Activated CD4-positive, alpha-beta T cell treated with anti-CD3 and anti-CD28 coated beads, Interleukin-2, Interleukin-4, amounts not matched to agents 100 ng/mL and 50 ng/mL, durations not matched to agents 16 hours and 8 hours (primary cell): ENCODE measurements at regions not wholly inside any gene's neighbourhood (a gene's known extent, or its start where the extent isn't known, plus 50 kb on each side); places are given as distances from the start of the nearest gene placed in this dataset.

ENCODE experiments used
- DNase-seq: peaks from one replicate; pipeline ENCODE4 v3.0.0-alpha.2; 2020; ENCODE audit warnings: low spot score

DNA sequence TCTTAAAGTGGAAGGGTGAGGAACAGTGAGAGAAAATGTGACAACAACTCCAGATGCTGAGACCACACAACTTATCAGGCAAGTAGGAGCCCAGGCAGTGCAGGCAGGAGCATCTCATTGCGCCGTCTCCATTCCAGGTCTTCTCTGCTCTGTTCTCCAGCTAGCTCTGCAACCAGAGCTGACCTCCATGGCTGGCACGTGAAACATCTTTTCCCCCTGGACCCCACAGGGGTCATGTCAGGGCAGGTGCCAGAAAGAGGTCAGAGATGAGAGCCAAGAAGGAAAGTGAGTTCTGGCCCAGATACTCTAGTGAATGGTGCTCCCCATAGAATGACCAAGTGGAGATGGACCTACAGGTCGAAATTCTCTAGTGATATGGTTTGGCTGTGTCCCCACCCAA is 281.4 kb downstream of the SMOC2 start:
- DNase-seq = no peak

GRCh38 chr6:168721571-168721970 is 280.6 kb downstream of the SMOC2 start:
- no peak for DNase-seq

DNA sequence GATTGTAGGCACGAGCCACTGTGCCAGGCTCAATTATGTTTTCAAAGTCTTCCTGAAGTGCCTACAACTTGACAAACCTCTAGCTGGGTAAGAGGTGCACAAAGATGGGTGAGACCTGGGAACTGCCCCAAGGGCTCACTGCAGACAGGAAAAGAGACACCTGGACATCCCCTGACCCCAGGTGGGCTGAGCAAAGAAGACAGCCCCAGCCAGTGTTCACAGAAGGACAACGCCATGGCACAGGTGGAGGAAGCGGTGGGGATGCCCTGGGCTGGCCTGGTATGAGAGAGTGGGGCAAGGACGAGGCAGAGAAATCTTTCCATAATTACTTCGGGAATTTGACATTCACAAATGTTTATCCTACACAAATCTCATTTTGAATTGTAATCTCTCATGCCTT is 278.9 kb downstream of the SMOC2 start:
- no peak for DNase-seq

DNA sequence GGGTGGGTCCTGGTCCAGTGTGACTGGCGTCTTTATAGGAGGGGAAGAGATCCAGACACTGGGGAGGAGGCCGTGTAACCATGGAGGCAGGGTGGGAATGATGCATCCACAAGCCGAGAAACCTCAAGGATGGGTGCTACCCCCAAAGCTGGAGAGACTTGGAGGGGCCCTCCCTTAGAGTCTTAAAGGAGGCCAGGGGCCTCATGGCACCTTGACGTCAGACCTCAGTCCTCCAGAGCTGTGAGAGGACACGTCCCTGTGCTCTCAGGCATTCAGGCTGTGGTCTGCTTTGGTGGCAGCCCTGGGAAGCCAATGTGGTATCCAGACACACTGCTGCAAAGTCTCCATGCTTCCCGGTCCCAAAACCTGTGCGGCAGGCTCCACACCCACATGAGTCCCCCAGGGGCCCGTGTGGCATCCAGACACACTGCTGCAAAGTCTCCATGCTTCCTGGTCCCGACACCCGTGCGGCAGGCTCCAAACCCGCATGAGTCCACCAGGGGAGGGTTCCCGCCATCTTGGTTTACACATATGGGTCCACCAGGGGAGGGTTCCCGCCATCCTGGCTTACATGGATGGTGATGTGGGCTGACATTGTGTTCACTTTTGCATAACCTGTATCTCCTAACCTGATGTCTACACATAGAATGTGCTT is 278.0 kb downstream of the SMOC2 start:
- DNase-seq = no peak
